Activated T-cell treated with anti-CD3 and anti-CD28 coated beads, Interleukin-2, amount 50 U/mL, for 48 hours (primary cell): ENCODE measurements at regions not wholly inside any gene's neighbourhood (a gene's known extent, or its start where the extent isn't known, plus 50 kb on each side); places are given as distances from the start of the nearest gene placed in this dataset.

Source experiments
- DNase-seq, 2 experiments: peaks; one replicate each; pipeline ENCODE4 v3.0.0-alpha.2; 2020

DNA sequence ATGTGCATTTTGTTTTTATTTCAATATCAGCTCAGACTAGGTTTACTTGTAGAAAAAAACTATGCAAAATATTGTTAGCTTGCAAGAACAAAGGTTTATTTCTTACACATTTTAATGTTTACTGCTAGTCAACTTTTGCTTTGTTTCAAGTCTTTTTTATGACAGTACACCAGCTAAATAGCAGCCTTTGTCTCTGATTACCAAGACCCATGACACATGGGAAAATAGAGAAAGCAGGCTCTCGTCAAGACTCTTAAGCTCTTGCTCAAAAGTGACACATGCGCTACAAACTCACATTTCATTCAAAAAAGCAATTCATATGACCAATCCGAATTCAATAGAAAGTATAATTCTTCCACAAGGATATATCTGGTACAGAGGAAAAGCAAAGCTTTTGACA, 642.3 kb upstream of the SLITRK1 start:
- DNase-seq: no peak

DNA sequence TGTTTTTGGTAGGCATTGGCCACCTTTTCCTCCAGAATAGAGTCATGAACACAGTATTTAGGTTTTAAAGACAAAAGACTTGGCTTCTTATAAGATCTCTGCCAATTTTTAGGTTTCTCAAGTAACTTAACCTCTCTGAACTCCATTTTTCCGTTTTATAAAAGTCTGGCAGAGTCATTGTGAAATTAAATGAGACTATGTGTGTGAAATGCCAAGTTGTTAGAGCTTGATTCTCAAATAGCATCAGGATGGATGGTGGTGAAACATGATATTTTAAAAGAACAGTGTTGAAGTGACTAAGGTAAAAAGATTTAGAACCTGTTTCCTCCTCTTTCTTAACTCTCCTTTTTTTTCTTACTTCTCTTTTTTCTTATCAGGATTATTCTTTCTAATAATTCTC, 617.7 kb upstream of the SLITRK1 start:
- no peak for DNase-seq

- no peak for DNase-seq
Measured at GRCh38 chr13:84497613-84498012, 615.3 kb upstream of the SLITRK1 start.

- no peak for DNase-seq
Measured at GRCh38 chr13:84491952-84492351, 609.7 kb upstream of the SLITRK1 start.

GRCh38 chr13:84487752-84488151, 605.5 kb upstream of the SLITRK1 start:
- DNase-seq: no peak

DNA sequence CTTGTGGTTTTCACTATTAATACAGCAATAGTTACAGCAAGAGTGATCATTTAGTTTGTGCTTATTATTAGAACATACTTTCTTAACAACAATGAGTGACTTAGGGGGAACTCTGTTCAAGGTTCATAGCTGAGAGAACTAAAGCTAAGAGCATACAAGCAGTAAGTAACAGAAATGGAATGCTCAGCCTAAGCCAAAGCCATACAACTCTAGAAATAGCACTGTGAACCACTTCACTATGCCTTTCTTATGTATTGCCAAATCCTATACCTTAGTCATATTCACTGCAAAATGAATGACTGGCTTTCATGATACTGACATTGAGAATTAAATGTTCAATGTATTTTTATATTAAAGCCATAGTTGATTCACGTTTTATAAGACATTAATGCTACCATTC, 599.7 kb upstream of the SLITRK1 start:
- no peak for DNase-seq

GRCh38 chr13:84479656-84480055, 597.4 kb upstream of the SLITRK1 start:
- no peak for DNase-seq

DNA sequence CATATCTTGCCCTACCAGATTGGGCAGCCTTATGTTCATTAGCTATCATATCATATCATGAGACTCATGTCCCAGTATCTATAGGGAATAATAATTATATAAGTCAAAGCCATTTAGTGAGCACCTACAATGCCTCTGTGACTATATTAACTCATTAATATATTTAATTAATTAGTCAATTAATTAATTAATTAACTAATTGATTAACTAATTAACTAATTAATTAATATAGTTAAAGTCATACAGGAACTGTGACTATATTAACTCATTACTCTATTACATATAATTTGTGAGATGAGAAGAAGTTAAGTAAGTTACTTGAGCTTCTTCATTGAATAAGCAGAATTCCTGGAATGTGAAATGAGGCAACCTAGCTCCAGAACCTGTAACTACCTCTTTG, 588.3 kb upstream of the SLITRK1 start:
- DNase-seq: no peak

- no peak for DNase-seq
Measured at GRCh38 chr13:84466461-84466860, 584.2 kb upstream of the SLITRK1 start.

- no peak for DNase-seq
Measured at GRCh38 chr13:84460989-84461388, 578.7 kb upstream of the SLITRK1 start.

- DNase-seq: no peak
Measured at GRCh38 chr13:84455143-84455905, 573.0 kb upstream of the SLITRK1 start.

DNA sequence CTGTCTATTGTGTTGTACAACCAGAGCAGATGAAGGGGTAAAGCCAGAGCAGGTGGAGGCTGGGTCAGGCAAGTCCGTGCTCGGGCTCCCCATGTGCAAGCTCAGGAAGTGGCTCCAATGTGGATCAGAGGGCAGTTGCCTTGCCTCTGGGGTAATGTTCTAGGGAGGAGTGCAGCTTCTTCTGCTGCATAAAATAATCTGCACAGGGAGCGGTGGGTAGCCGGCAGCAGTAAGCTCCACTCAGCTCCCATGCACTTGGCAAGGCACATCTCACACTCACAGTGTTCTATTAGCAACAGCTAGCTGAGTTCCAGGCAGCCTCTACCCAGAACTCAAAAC, 565.3 kb upstream of the SLITRK1 start:
- DNase-seq: no peak

DNA sequence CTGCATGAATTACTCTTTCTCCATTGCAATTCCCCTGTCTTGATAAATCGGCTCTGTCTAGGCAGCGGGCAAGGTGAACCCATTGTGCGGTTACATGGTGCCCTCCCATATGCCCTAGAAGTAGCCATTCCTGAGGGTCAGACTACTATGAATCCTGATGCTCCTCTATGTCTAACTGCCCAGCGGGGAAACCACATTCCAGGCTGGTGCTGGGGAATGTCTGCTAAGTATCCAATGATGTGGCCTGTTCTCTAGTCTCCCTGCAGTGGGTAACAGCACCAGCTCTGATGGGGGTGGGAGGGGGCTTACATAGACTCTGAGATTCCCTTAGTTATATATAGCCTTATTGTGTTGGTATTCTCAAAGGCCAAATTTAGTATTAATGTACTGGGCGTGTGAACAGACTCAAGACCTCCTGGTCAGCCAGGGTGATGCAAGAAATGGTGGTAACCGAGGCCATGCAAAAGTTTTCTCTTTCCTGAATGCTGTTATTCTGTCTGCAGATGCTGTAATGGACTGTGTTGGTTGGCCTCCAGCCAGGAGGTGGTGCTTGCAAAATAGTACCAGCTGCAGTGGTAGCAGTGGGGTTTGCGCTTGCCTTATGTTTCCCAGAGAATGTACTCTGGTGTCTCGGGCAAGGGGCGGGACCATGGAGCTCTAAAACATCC, 564.8 kb upstream of the SLITRK1 start:
- DNase-seq: no peak

DNA sequence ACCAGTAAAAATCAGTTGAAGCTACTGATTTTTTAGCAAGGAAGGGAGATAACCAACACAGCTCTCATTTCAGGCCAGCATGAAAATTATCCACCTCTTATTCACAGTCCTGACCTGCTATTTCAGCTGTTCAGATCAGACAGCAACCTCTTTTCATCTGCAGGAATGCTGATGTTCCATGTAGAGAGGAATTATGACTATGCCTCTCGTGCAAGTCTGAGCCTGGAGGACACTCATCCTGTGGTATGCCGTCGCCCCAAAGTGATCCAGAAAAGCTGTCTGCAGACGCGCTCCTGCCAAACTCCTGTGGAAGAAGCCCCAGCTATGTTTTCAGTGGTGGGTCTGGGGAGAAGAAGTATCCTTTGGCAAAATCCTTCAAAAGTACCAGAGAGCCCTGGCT, 563.5 kb upstream of the SLITRK1 start:
- DNase-seq: no peak

DNA sequence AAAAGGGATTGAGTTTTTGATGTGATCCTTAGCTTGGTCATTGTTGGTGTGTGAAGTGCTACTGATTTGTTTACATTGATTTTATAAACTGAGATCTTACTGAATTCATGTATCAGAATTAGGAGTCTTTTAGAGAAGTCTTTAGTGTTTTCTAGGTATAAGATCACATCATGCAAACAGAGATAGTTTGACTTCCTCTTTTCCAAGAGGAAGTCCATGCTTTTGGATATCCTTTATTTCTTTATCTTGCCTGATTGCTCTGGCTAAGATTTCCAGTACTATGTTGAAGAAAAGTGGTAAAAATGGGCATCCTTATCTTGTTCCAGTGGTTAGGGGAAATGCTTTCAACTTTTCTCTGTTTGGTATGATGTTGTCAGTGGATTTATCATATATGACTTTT, 561.2 kb upstream of the SLITRK1 start:
- DNase-seq: no peak

DNA sequence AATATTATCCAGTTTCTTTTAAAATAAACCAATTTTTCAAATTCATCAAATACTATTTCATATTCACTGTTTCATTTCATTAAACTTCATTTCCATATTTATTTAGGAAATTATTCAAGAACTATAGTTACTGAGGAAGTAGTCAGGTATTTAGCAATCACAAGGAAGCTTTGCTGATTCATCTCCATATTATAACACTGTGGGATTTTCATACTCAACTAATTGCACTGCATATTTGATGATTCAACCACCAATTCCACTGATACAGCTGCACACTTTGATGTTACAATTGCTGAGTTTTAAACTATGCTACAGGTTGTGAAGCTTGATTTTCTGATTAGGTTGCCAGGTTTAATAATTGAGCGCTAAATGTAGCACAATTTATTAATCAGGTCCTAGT, 556.8 kb upstream of the SLITRK1 start:
- no peak for DNase-seq

GRCh38 chr13:84433024-84433423, 550.8 kb upstream of the SLITRK1 start:
- no peak for DNase-seq

- no peak for DNase-seq
Measured at GRCh38 chr13:84431646-84432045, 549.4 kb upstream of the SLITRK1 start.

DNA sequence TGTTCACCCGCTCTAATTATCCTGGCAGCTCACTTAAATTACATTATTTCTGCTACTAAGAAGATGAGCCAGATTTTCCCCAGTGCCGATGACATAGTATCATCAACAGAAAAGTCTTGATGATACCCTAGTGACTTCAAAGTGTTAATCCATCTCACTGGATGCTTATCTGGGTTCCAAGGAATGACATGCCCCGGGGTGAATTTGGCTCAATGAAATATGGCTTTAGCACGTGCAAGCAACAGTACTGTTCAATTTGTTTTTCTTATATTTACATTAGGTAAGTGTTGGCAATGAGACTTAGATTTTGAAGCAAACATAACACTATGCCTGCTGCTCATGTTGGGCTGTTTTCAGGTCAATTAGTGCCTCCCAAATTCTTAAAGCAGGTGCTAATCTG, 548.2 kb upstream of the SLITRK1 start:
- no peak for DNase-seq

DNA sequence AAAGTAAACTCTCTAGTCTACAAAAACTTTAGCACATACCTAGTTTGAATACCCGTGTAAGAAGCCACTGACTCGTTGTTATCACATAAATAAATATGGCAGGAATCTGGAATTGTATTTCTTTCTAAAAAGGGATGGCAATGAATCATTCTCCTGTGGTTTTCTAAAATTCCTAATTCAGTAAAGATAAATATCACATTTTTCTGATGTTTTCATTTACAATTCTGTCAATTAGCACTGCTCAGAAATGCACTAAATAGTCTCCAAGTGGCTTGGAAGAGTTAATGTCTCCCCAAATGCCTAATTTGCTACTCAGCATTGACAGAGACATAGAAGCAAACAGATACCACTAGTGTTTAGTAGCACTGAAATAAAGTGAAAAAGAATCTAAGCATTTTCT, 547.7 kb upstream of the SLITRK1 start:
- no peak for DNase-seq

GRCh38 chr13:84418041-84418440, 535.8 kb upstream of the SLITRK1 start:
- DNase-seq: no peak

GRCh38 chr13:84417416-84417815, 535.1 kb upstream of the SLITRK1 start:
- no peak for DNase-seq

DNA sequence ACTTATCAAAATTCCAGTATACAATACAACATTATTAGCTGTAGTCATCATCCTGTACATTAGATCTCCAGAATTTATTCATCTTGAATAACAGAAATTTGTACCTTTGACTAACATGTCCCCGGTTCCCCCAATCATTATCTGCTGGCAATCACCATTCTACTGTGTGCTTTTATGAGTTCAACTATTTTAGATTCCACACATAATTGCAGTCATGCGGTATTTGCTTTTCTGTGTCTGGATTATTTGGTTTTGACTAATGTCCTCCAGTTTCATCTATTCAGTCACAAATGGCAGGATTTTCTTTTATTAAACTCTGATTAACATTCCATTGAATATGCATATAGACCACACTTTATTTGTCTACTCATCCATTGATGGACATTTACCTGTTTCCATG, 530.7 kb upstream of the SLITRK1 start:
- DNase-seq: no peak

GRCh38 chr13:84405286-84405685, 523.0 kb upstream of the SLITRK1 start:
- DNase-seq: no peak

DNA sequence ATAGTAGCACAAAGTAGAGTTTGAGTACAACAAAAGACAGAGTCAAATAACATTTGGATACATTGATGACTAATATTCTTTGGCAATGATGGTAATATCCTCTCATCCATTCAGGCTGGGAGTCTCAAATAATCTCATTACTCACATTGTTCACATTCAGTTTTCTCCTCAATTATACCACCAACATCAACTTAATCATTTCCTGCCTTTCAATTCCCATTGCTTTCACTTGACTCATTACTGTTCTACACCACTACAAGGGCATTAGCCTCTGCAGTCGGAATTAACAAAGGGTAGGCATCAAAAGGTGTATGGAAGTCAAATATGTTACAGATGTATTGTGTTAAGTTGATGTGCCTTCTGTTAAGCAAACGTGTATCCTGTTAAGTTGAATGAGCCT, 518.4 kb upstream of the SLITRK1 start:
- DNase-seq: no peak
